ENCODE measurements at regions not wholly inside any gene's neighbourhood (a gene's known extent, or its start where the extent isn't known, plus 50 kb on each side); places are given as distances from the start of the nearest gene placed in this dataset.

- no peak for DNase-seq (ENCODE audit: low spot score)
These were observed 327.2 kb downstream of the HTR1B start for GRCh38 chr6:77136086-77136485.

GRCh38 chr6:77133031-77133430 lies 330.3 kb downstream of the HTR1B start:
- no peak for DNase-seq (ENCODE audit: low spot score)
- Histone ChIP-seq H3K4me3 (no peak overlapping the region), H3K27ac (no peak overlapping the region)
- TF ChIP-seq CTCF (IDR thresholded peaks at IDR 0.05), result no peak

More at GRCh38 chr6:77136086-77136485, 327.2 kb downstream of the HTR1B start:
- Histone ChIP-seq H3K27ac (no peak overlapping the region), H3K4me3 (no peak overlapping the region)
- no peak for TF ChIP-seq CTCF (IDR thresholded peaks at IDR 0.05)

- Histone ChIP-seq H3K27ac (no peak overlapping the region), H3K4me3 (no peak overlapping the region)
- no peak for TF ChIP-seq CTCF (IDR thresholded peaks at IDR 0.05)
- no peak for DNase-seq (ENCODE audit: low spot score)
These were observed 331.9 kb downstream of the HTR1B start for GRCh38 chr6:77131426-77131825.

- no peak for TF ChIP-seq CTCF (IDR thresholded peaks at IDR 0.05)
- Histone ChIP-seq H3K4me3 (no peak overlapping the region), H3K27ac (no peak overlapping the region)
- DNase-seq (ENCODE audit: low spot score), result no peak
These were observed 338.7 kb downstream of the HTR1B start for GRCh38 chr6:77124604-77125003.

- TF ChIP-seq CTCF (IDR thresholded peaks at IDR 0.05), result no peak
- no peak overlapping the region for H3K27ac ChIP-seq
- DNase-seq (ENCODE audit: low spot score), result no peak
- H3K4me3 ChIP-seq, result no peak overlapping the region
These were observed 339.8 kb downstream of the HTR1B start for GRCh38 chr6:77123527-77123926.

GRCh38 chr6:77106992-77107391 lies 356.3 kb downstream of the HTR1B start:
- Histone ChIP-seq H3K27ac (no peak overlapping the region), H3K4me3 (no peak overlapping the region)
- DNase-seq (ENCODE audit: low spot score), result no peak
- TF ChIP-seq CTCF (IDR thresholded peaks at IDR 0.05), result no peak

GRCh38 chr6:77105091-77105490 lies 358.2 kb downstream of the HTR1B start:
- Histone ChIP-seq H3K27ac (no peak overlapping the region), H3K4me3 (no peak overlapping the region)
- DNase-seq (ENCODE audit: low spot score), result no peak
- TF ChIP-seq CTCF (IDR thresholded peaks at IDR 0.05), result no peak
